ENCODE measurements at regions not wholly inside any gene's neighbourhood (a gene's known extent, or its start where the extent isn't known, plus 50 kb on each side); places are given as distances from the start of the nearest gene placed in this dataset.
"Not testable (repeated sequence)": the region's sequence is repeated elsewhere in the genome, so short reads cannot be mapped to it uniquely, and the experiment has no call there.

GRCh38 chr2:183901931-183902330 lies 696.4 kb upstream of the ZNF804A start:
- Histone ChIP-seq H3K27me3 (ENCODE audit: control insufficient read depth in 2 of 2, insufficient read depth in 2 of 2, low read length in 2 of 2) (no peaks in the 10 kb centered on the region), H3K36me3 (ENCODE audit: control insufficient read depth in 2 of 2, extremely low read depth in 1 of 2, insufficient read depth in 2 of 2, low read length in 2 of 2) (no peaks in the 10 kb centered on the region), H3K9me1 (replicated peaks; ENCODE audit: control insufficient read depth, extremely low read depth, insufficient read depth, low read length) (no peaks in the 10 kb centered on the region), H3K79me2 (ENCODE audit: control insufficient read depth, insufficient read depth, low read length) (no peaks in the 10 kb centered on the region), H3K4me2 (ENCODE audit: insufficient read depth, low read length) (no peak overlapping the region), H3K27ac (ENCODE audit: insufficient read depth, low read depth, low read length) (no peak overlapping the region), H3K4me1 (ENCODE audit: control insufficient read depth, extremely low read depth, insufficient read depth, low read length) (no peaks in the 10 kb centered on the region), H3K9ac (replicated peaks; ENCODE audit: extremely low read depth, insufficient read depth, low read length) (no peak overlapping the region), H2AFZ (ENCODE audit: low read depth, low read length) (no peak overlapping the region), H3K9me3 (replicated peaks; ENCODE audit: control insufficient read depth, insufficient read depth, low read length) (peaks cover 3% of the 10 kb centered on the region), H4K20me1 (replicated peaks; ENCODE audit: control insufficient read depth, extremely low read depth, insufficient read depth, low read length) (no peaks in the 10 kb centered on the region), H3K4me3 (replicated peaks in 1 of 3; ENCODE audit: insufficient read depth in 1 of 3, low read depth in 1 of 3, low read length in 3 of 3) (no peak overlapping the region)
- no TSS peak for BruUV-seq (replicated peaks)
- TF ChIP-seq MAX (IDR thresholded peaks at IDR 0.05; ENCODE audit: insufficient read depth, insufficient read length) (no peak), POLR2A (IDR thresholded peaks at IDR 0.05; ENCODE audit: low read depth, low read length) (no peak)
- DNase-seq (ENCODE audit: low read depth, low spot score), result no peak
- POLR2A ChIA-PET, result no interaction called here
- intact Hi-C loops (cut with micrococcal nuclease) (no loop called here), dilution Hi-C loops (cut with MboI; ENCODE audit: extremely low pct_ligation_motif_present, low sequenced_read_pairs) (no loop called here)
- CTCF ChIA-PET, result no interaction called here
- FAIRE-seq, result no peak

- no peaks in the 10 kb centered on the region for H3K79me2 ChIP-seq (ENCODE audit: control insufficient read depth, insufficient read depth, low read length)
- ChIA-PET CTCF (no interaction called here), POLR2A (no interaction called here)
- no peaks in the 10 kb centered on the region for H3K36me3 ChIP-seq (ENCODE audit: control insufficient read depth in 2 of 2, extremely low read depth in 1 of 2, insufficient read depth in 2 of 2, low read length in 2 of 2)
- H2AFZ ChIP-seq (ENCODE audit: low read depth, low read length), result no peak overlapping the region
- no peak overlapping the region for H3K4me2 ChIP-seq (ENCODE audit: insufficient read depth, low read length)
- intact Hi-C loops (cut with micrococcal nuclease), result no loop called here
- dilution Hi-C loops (cut with MboI; ENCODE audit: extremely low pct_ligation_motif_present, low sequenced_read_pairs), result no loop called here
- H3K9ac ChIP-seq (replicated peaks; ENCODE audit: extremely low read depth, insufficient read depth, low read length), result no peak overlapping the region
- no TSS peak for BruUV-seq (replicated peaks)
- DNase-seq (ENCODE audit: low read depth, low spot score) (no peak), FAIRE-seq (no peak)
- H3K9me3 ChIP-seq (replicated peaks; ENCODE audit: control insufficient read depth, insufficient read depth, low read length), result peaks cover 3% of the 10 kb centered on the region
- no peak overlapping the region for H3K27ac ChIP-seq (ENCODE audit: insufficient read depth, low read depth, low read length)
- H3K4me1 ChIP-seq (ENCODE audit: control insufficient read depth, extremely low read depth, insufficient read depth, low read length), result no peaks in the 10 kb centered on the region
- H3K4me3 ChIP-seq (replicated peaks in 1 of 3; ENCODE audit: insufficient read depth in 1 of 3, low read depth in 1 of 3, low read length in 3 of 3), result no peak overlapping the region
- no peaks in the 10 kb centered on the region for H3K9me1 ChIP-seq (replicated peaks; ENCODE audit: control insufficient read depth, extremely low read depth, insufficient read depth, low read length)
- H4K20me1 ChIP-seq (replicated peaks; ENCODE audit: control insufficient read depth, extremely low read depth, insufficient read depth, low read length), result no peaks in the 10 kb centered on the region
- TF ChIP-seq POLR2A (IDR thresholded peaks at IDR 0.05; ENCODE audit: low read depth, low read length), result no peak
- no peak for TF ChIP-seq MAX (IDR thresholded peaks at IDR 0.05; ENCODE audit: insufficient read depth, insufficient read length)
- no peak for TF ChIP-seq JUN (IDR thresholded peaks at IDR 0.05; ENCODE audit: borderline replicate concordance, insufficient read depth, insufficient read length, low read depth)
- no peak for TF ChIP-seq GATA2 (IDR thresholded peaks at IDR 0.05; ENCODE audit: insufficient read depth, insufficient read length, low read depth, low read length)
- no peak for TF ChIP-seq CTCF (IDR thresholded peaks at IDR 0.05; ENCODE audit: extremely low read depth in 1 of 2, insufficient read depth in 1 of 2, low read depth in 1 of 2, low read length in 2 of 2)
- TF ChIP-seq POLR2AphosphoS5 (IDR thresholded peaks at IDR 0.05; ENCODE audit: insufficient read depth, low read depth, low read length), result no peak
- TF ChIP-seq MYC (IDR thresholded peaks at IDR 0.05; ENCODE audit: low read depth, low read length), result no peak
- TF ChIP-seq FOS (IDR thresholded peaks at IDR 0.05; ENCODE audit: borderline replicate concordance, insufficient read depth, low read length), result no peak
- TF ChIP-seq EZH2 (IDR thresholded peaks at IDR 0.05; ENCODE audit: borderline replicate concordance, low read depth, low read length, severe bottlenecking), result no peak
- no peaks in the 10 kb centered on the region for H3K27me3 ChIP-seq (ENCODE audit: control insufficient read depth in 2 of 2, insufficient read depth in 2 of 2, low read length in 2 of 2)
Measured at GRCh38 chr2:183903026-183903425, 695.3 kb upstream of the ZNF804A start.

- H3K9ac ChIP-seq (replicated peaks; ENCODE audit: extremely low read depth, insufficient read depth, low read length); CTCF ChIA-PET; dilution Hi-C loops (cut with MboI; ENCODE audit: extremely low pct_ligation_motif_present, low sequenced_read_pairs): not testable (repeated sequence)
Measured at GRCh38 chr2:183916041-183916440, 682.3 kb upstream of the ZNF804A start.

More at GRCh38 chr2:183916041-183916440, 682.3 kb upstream of the ZNF804A start:
- H4K20me1 ChIP-seq (replicated peaks; ENCODE audit: control insufficient read depth, extremely low read depth, insufficient read depth, low read length); H3K79me2 ChIP-seq (ENCODE audit: control insufficient read depth, insufficient read depth, low read length); DNase-seq (ENCODE audit: low read depth, low spot score); H3K9me3 ChIP-seq (replicated peaks; ENCODE audit: control insufficient read depth, insufficient read depth, low read length); H3K4me2 ChIP-seq (ENCODE audit: insufficient read depth, low read length); H3K27ac ChIP-seq (ENCODE audit: insufficient read depth, low read depth, low read length); H3K4me3 ChIP-seq (replicated peaks in 1 of 3; ENCODE audit: insufficient read depth in 1 of 3, low read depth in 1 of 3, low read length in 3 of 3); H3K4me1 ChIP-seq (ENCODE audit: control insufficient read depth, extremely low read depth, insufficient read depth, low read length); H3K36me3 ChIP-seq (ENCODE audit: control insufficient read depth in 2 of 2, extremely low read depth in 1 of 2, insufficient read depth in 2 of 2, low read length in 2 of 2); POLR2A ChIA-PET; intact Hi-C loops (cut with micrococcal nuclease); BruUV-seq (replicated peaks); H3K9me1 ChIP-seq (replicated peaks; ENCODE audit: control insufficient read depth, extremely low read depth, insufficient read depth, low read length); H2AFZ ChIP-seq (ENCODE audit: low read depth, low read length); H3K27me3 ChIP-seq (ENCODE audit: control insufficient read depth in 2 of 2, insufficient read depth in 2 of 2, low read length in 2 of 2); FAIRE-seq: not testable (repeated sequence)

All from endothelial cell of umbilical vein (primary cell).